Upper lobe of left lung (tissue), 4 donors: ENCODE measurements at regions not wholly inside any gene's neighbourhood (a gene's known extent, or its start where the extent isn't known, plus 50 kb on each side); places are given as distances from the start of the nearest gene placed in this dataset.

Source experiments
- CTCF ChIP-seq, 6 experiments: fragments of 450-650 bp in 4 of 6; fragments of 200-600 bp in 2 of 6; sonication (generic) in 2 of 6; IDR thresholded peaks; one replicate each; pipeline ENCODE4 v1.5.1; 2016 to 2019; ENCODE audit warnings: antibody characterized with exemption in 6 of 6
- EP300 ChIP-seq, 4 donors: sonication (generic); formaldehyde crosslinking; IDR thresholded peaks; one replicate each; pipeline ENCODE4 v1.5.1; 2017; ENCODE audit warnings: antibody characterized with exemption in 4 of 4, control low read depth in 2 of 4
- POLR2A ChIP-seq, 4 donors: fragments of 450-650 bp; IDR thresholded peaks; one replicate each; pipeline ENCODE4 v1.5.1; 2016 to 2017; ENCODE audit warnings: antibody characterized with exemption in 4 of 4, mild to moderate bottlenecking in 2 of 4
- POLR2AphosphoS5 ChIP-seq, 2 donors: sonication (generic); formaldehyde crosslinking; IDR thresholded peaks; one replicate each; pipeline ENCODE4 v1.5.1; 2017; ENCODE audit warnings: antibody characterized with exemption in 2 of 2

- no peak for TF ChIP-seq POLR2A (IDR thresholded peaks at IDR 0.05)
- no peak for TF ChIP-seq CTCF (IDR thresholded peaks at IDR 0.05)
- no peak for TF ChIP-seq POLR2AphosphoS5 (IDR thresholded peaks at IDR 0.05)
- TF ChIP-seq EP300 (IDR thresholded peaks at IDR 0.05), result no peak
Measured at GRCh38 chr14:105927096-105928060, 401.0 kb downstream of the TMEM121 start.
